ENCODE measurements at regions not wholly inside any gene's neighbourhood (a gene's known extent, or its start where the extent isn't known, plus 50 kb on each side); places are given as distances from the start of the nearest gene placed in this dataset.
"Not testable (repeated sequence)": the region's sequence is repeated elsewhere in the genome, so short reads cannot be mapped to it uniquely, and the experiment has no call there.

- no peaks in the 10 kb centered on the region for H3K4me1 ChIP-seq
- no peak overlapping the region for H3K27ac ChIP-seq
- 57 to 58% methylated on average over 5 of the region's 5 CpGs for WGBS, 2 donors (ENCODE audit: low coverage in 1 of 2)
- TF ChIP-seq POLR2A (IDR thresholded peaks at IDR 0.05) = no peak
- peaks cover 26% of the 10 kb centered on the region for H3K27me3 ChIP-seq
- peaks cover 0 to 6% (median 0%) of the 10 kb centered on the region in 3 donors for H3K9me3 ChIP-seq
- no peaks in the 10 kb centered on the region for H3K36me3 ChIP-seq
- no peak for ATAC-seq
- H3K4me3 ChIP-seq = no peak overlapping the region
Measured at GRCh38 chr14:97156705-97157104, 359.5 kb downstream of the VRK1 start.

GRCh38 chr14:97158102-97158501 is 360.9 kb downstream of the VRK1 start:
- Histone ChIP-seq H3K27me3 (peaks cover 26% of the 10 kb centered on the region), H3K27ac (no peak overlapping the region), H3K4me3 (no peak overlapping the region), H3K9me3 (peaks cover 0 to 6% (median 0%) of the 10 kb centered on the region in 3 donors), H3K4me1 (no peaks in the 10 kb centered on the region), H3K36me3 (no peaks in the 10 kb centered on the region)
- no peak for ATAC-seq
- WGBS, 2 donors (ENCODE audit: low coverage in 1 of 2) = 60 to 62% methylated on average over 1 of the region's 1 CpG
- TF ChIP-seq EP300 (IDR thresholded peaks at IDR 0.05) (no peak), POLR2A (IDR thresholded peaks at IDR 0.05) (no peak)

GRCh38 chr14:97159124-97159523 is 361.9 kb downstream of the VRK1 start:
- no peak overlapping the region for H3K27ac ChIP-seq
- peaks cover 0 to 6% (median 0%) of the 10 kb centered on the region in 3 donors for H3K9me3 ChIP-seq
- ATAC-seq = no peak
- TF ChIP-seq EP300 (IDR thresholded peaks at IDR 0.05) (no peak), POLR2A (IDR thresholded peaks at IDR 0.05) (no peak), CTCF (IDR thresholded peaks at IDR 0.05) (no peak), POLR2AphosphoS5 (IDR thresholded peaks at IDR 0.05) (no peak)
- no peak overlapping the region for H3K4me3 ChIP-seq
- H3K36me3 ChIP-seq = no peaks in the 10 kb centered on the region
- peaks cover 30% of the 10 kb centered on the region for H3K27me3 ChIP-seq
- H3K4me1 ChIP-seq = no peaks in the 10 kb centered on the region
- WGBS, 2 donors (ENCODE audit: low coverage in 1 of 2) = 70% methylated on average over 4 of the region's 4 CpGs; no CpG with 5 or more reads in 1 of the 2 donors

GRCh38 chr14:97162621-97163020 is 365.4 kb downstream of the VRK1 start:
- no peaks in the 10 kb centered on the region for H3K4me1 ChIP-seq
- peaks cover 20% of the 10 kb centered on the region for H3K27me3 ChIP-seq
- ATAC-seq = no peak
- no peak for TF ChIP-seq POLR2AphosphoS5 (IDR thresholded peaks at IDR 0.05)
- no peak for TF ChIP-seq EP300 (IDR thresholded peaks at IDR 0.05)
- TF ChIP-seq CTCF (IDR thresholded peaks at IDR 0.05) = no peak
- TF ChIP-seq POLR2A (IDR thresholded peaks at IDR 0.05) = no peak
- no peaks in the 10 kb centered on the region for H3K36me3 ChIP-seq
- 67 to 73% methylated on average over 5 to 6 of the region's 6 CpGs for WGBS, 2 donors (ENCODE audit: low coverage in 1 of 2)
- peaks cover 0 to 6% (median 0%) of the 10 kb centered on the region in 3 donors for H3K9me3 ChIP-seq
- H3K4me3 ChIP-seq = no peak overlapping the region
- H3K27ac ChIP-seq = no peak overlapping the region

- H3K27me3 ChIP-seq = peaks cover 10% of the 10 kb centered on the region
- H3K4me3 ChIP-seq = no peak overlapping the region
- no peak for TF ChIP-seq EP300 (IDR thresholded peaks at IDR 0.05)
- TF ChIP-seq POLR2AphosphoS5 (IDR thresholded peaks at IDR 0.05) = no peak
- no peak for TF ChIP-seq POLR2A (IDR thresholded peaks at IDR 0.05)
- no peak for TF ChIP-seq CTCF (IDR thresholded peaks at IDR 0.05)
- no peak for ATAC-seq
- WGBS, 2 donors (ENCODE audit: low coverage in 1 of 2) = 29 to 65% methylated on average over 1 to 6 of the region's 6 CpGs
- peaks cover 0 to 3% (median 0%) of the 10 kb centered on the region in 3 donors for H3K9me3 ChIP-seq
- H3K27ac ChIP-seq = no peak overlapping the region
- no peaks in the 10 kb centered on the region for H3K36me3 ChIP-seq
- H3K4me1 ChIP-seq = no peaks in the 10 kb centered on the region
Measured at GRCh38 chr14:97164021-97164420, 366.8 kb downstream of the VRK1 start.

- WGBS, 2 donors (ENCODE audit: low coverage in 1 of 2) = 30 to 69% methylated on average over 2 to 7 of the region's 7 CpGs
- no peaks in the 10 kb centered on the region for H3K4me1 ChIP-seq
- ATAC-seq = no peak
- peaks cover 10% of the 10 kb centered on the region for H3K27me3 ChIP-seq
- H3K9me3 ChIP-seq = no peaks in the 10 kb centered on the region
- TF ChIP-seq EP300 (IDR thresholded peaks at IDR 0.05) (no peak), POLR2A (IDR thresholded peaks at IDR 0.05) (no peak), CTCF (IDR thresholded peaks at IDR 0.05) (no peak), POLR2AphosphoS5 (IDR thresholded peaks at IDR 0.05) (no peak)
- H3K4me3 ChIP-seq = no peak overlapping the region
- no peaks in the 10 kb centered on the region for H3K36me3 ChIP-seq
- no peak overlapping the region for H3K27ac ChIP-seq
Measured at GRCh38 chr14:97166497-97166896, 369.3 kb downstream of the VRK1 start.

- ATAC-seq, H3K36me3 ChIP-seq, H3K9me3 ChIP-seq, H3K27ac ChIP-seq, H3K4me1 ChIP-seq, H3K4me3 ChIP-seq: not testable (repeated sequence)
- WGBS, 2 donors (ENCODE audit: low coverage in 1 of 2) = 88 to 92% methylated on average over 2 of the region's 3 CpGs
- H3K27me3 ChIP-seq = peaks cover 14% of the 10 kb centered on the region
Measured at GRCh38 chr14:97167577-97167976, 370.4 kb downstream of the VRK1 start.
